ENCODE measurements at regions not wholly inside any gene's neighbourhood (a gene's known extent, or its start where the extent isn't known, plus 50 kb on each side); places are given as distances from the start of the nearest gene placed in this dataset.

DNA sequence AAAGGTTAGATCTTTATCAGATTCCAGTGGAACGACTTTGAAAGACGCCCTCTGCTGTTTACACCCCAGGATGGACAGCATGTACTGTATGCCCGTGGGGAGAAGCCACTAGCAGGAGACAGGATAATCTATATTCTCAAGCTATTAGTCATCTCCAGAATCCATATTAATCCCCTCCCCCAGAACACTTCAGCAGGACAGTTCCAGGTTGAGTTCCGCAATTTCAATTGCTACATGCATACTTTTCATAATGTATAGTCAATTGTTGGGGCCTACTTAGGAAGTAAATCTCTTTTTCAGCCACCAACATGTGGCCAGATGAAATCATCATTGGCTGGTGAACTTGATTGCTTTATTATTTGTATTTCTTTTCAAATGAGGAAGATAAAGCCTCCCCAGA lies 313.1 kb upstream of the SMIM30 start:
- TF ChIP-seq, protein P1, sequence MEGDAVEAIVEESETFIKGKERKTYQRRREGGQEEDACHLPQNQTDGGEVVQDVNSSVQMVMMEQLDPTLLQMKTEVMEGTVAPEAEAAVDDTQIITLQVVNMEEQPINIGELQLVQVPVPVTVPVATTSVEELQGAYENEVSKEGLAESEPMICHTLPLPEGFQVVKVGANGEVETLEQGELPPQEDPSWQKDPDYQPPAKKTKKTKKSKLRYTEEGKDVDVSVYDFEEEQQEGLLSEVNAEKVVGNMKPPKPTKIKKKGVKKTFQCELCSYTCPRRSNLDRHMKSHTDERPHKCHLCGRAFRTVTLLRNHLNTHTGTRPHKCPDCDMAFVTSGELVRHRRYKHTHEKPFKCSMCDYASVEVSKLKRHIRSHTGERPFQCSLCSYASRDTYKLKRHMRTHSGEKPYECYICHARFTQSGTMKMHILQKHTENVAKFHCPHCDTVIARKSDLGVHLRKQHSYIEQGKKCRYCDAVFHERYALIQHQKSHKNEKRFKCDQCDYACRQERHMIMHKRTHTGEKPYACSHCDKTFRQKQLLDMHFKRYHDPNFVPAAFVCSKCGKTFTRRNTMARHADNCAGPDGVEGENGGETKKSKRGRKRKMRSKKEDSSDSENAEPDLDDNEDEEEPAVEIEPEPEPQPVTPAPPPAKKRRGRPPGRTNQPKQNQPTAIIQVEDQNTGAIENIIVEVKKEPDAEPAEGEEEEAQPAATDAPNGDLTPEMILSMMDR (IDR thresholded peaks at IDR 0.05), result no peak
- no peak for TF ChIP-seq POLR2A (IDR thresholded peaks at IDR 0.05)

Data from uterus (tissue), 2 donors.